ENCODE measurements at regions not wholly inside any gene's neighbourhood (a gene's known extent, or its start where the extent isn't known, plus 50 kb on each side); places are given as distances from the start of the nearest gene placed in this dataset.
A peak's percentile ranks its signal among the peaks of the same experiment; 100 is the strongest.

GRCh38 chr6:85771925-85772430, 129.3 kb upstream of the SYNCRIP start:
- peak; percentile 51 for DNase-seq
- no peak overlapping the region for H3K27ac ChIP-seq (ENCODE audit: low read depth, low read length)
- no peaks in the 10 kb centered on the region for H3K27me3 ChIP-seq (ENCODE audit: control insufficient read depth, insufficient read depth, low read length, poor library complexity, severe bottlenecking)
- no peak overlapping the region for H3K9ac ChIP-seq (ENCODE audit: extremely low read depth, low read length, poor library complexity, severe bottlenecking)
- WGBS, 2 experiments (ENCODE audit: insufficient coverage in 1 of 2, insufficient read length in 1 of 2) = 72 to 83% methylated on average over 2 to 3 of the region's 3 CpGs
- Mint-ChIP-seq H3K27me3 (ENCODE audit: insufficient read depth) (no peaks in the 10 kb centered on the region), H3K4me1 (peaks cover 5% of the 10 kb centered on the region), H3K36me3 (ENCODE audit: low read depth) (no peaks in the 10 kb centered on the region), H3K9me3 (no peaks in the 10 kb centered on the region), H3K4me3 (no peak overlapping the region), H3K27ac (no peak overlapping the region)
- TF ChIP-seq CTCF (conservative IDR thresholded peaks at IDR 0.05) = no peak
- H3K9me3 ChIP-seq (ENCODE audit: control insufficient read depth, low read length) = no peaks in the 10 kb centered on the region
- no peaks in the 10 kb centered on the region for H3K36me3 ChIP-seq (ENCODE audit: control insufficient read depth, insufficient read depth, low read length)
- no peak overlapping the region for H3K4me3 ChIP-seq (ENCODE audit: low read length)
- H3K4me1 ChIP-seq (ENCODE audit: control insufficient read depth, insufficient read depth, low read length) = no peaks in the 10 kb centered on the region

- H3K27ac ChIP-seq (ENCODE audit: low read depth, low read length) = no peak overlapping the region
- H3K9me3 Mint-ChIP-seq = no peaks in the 10 kb centered on the region
These were observed 128.8 kb upstream of the SYNCRIP start for GRCh38 chr6:85771455-85771854.

GRCh38 chr6:85764844-85765243, 122.2 kb upstream of the SYNCRIP start:
- no peak for DNase-seq
- Histone ChIP-seq H3K9me3 (ENCODE audit: control insufficient read depth, low read length) (no peaks in the 10 kb centered on the region), H3K4me3 (ENCODE audit: low read length) (no peak overlapping the region), H3K27ac (ENCODE audit: low read depth, low read length) (no peak overlapping the region), H3K27me3 (ENCODE audit: control insufficient read depth, insufficient read depth, low read length, poor library complexity, severe bottlenecking) (no peaks in the 10 kb centered on the region), H3K9ac (ENCODE audit: extremely low read depth, low read length, poor library complexity, severe bottlenecking) (no peak overlapping the region), H3K36me3 (ENCODE audit: control insufficient read depth, insufficient read depth, low read length) (no peaks in the 10 kb centered on the region), H3K4me1 (ENCODE audit: control insufficient read depth, insufficient read depth, low read length) (no peaks in the 10 kb centered on the region)
- Mint-ChIP-seq H3K27ac (no peak overlapping the region), H3K4me1 (no peaks in the 10 kb centered on the region), H3K9me3 (peaks cover 13% of the 10 kb centered on the region), H3K4me3 (no peak overlapping the region), H3K27me3 (ENCODE audit: insufficient read depth) (no peaks in the 10 kb centered on the region), H3K36me3 (ENCODE audit: low read depth) (no peaks in the 10 kb centered on the region)
- WGBS, 2 experiments (ENCODE audit: insufficient coverage in 1 of 2, insufficient read length in 1 of 2) = 93 to 94% methylated on average over 3 of the region's 3 CpGs
- TF ChIP-seq CTCF (conservative IDR thresholded peaks at IDR 0.05) = no peak

More at GRCh38 chr6:85771455-85771854, 128.8 kb upstream of the SYNCRIP start:
- no peak overlapping the region for H3K27ac Mint-ChIP-seq
- no peaks in the 10 kb centered on the region for H3K9me3 ChIP-seq (ENCODE audit: control insufficient read depth, low read length)
- H3K36me3 Mint-ChIP-seq (ENCODE audit: low read depth) = no peaks in the 10 kb centered on the region
- H3K4me1 ChIP-seq (ENCODE audit: control insufficient read depth, insufficient read depth, low read length) = no peaks in the 10 kb centered on the region
- no peak for DNase-seq
- H3K4me1 Mint-ChIP-seq = peaks cover 5% of the 10 kb centered on the region
- WGBS, 2 experiments (ENCODE audit: insufficient coverage in 1 of 2, insufficient read length in 1 of 2) = 84 to 89% methylated on average over 2 of the region's 2 CpGs
- no peaks in the 10 kb centered on the region for H3K36me3 ChIP-seq (ENCODE audit: control insufficient read depth, insufficient read depth, low read length)
- H3K4me3 ChIP-seq (ENCODE audit: low read length) = no peak overlapping the region
- TF ChIP-seq CTCF (conservative IDR thresholded peaks at IDR 0.05) = no peak
- H3K9ac ChIP-seq (ENCODE audit: extremely low read depth, low read length, poor library complexity, severe bottlenecking) = no peak overlapping the region
- H3K27me3 Mint-ChIP-seq (ENCODE audit: insufficient read depth) = no peaks in the 10 kb centered on the region
- H3K4me3 Mint-ChIP-seq = no peak overlapping the region
- H3K27me3 ChIP-seq (ENCODE audit: control insufficient read depth, insufficient read depth, low read length, poor library complexity, severe bottlenecking) = no peaks in the 10 kb centered on the region

Measured in endodermal cell (in vitro differentiated cells).